Esophagus squamous epithelium (tissue), 4 donors: ENCODE measurements at regions not wholly inside any gene's neighbourhood (a gene's known extent, or its start where the extent isn't known, plus 50 kb on each side); places are given as distances from the start of the nearest gene placed in this dataset.
A peak's percentile ranks its signal among the peaks of the same experiment; 100 is the strongest.

Experiments used
- CTCF ChIP-seq, 6 experiments: fragments of 450-650 bp in 4 of 6; fragments of 200-600 bp in 2 of 6; sonication (generic) in 2 of 6; IDR thresholded peaks; one replicate each; pipeline ENCODE4 v1.5.1; 2016 to 2019; ENCODE audit warnings: antibody characterized with exemption in 6 of 6, mild to moderate bottlenecking in 4 of 6, moderate library complexity in 4 of 6
- POLR2A ChIP-seq, 4 donors: fragments of 450-650 bp; IDR thresholded peaks; one replicate each; pipeline ENCODE4 v1.6.1; 2017; ENCODE audit warnings: antibody characterized with exemption in 4 of 4, mild to moderate bottlenecking in 4 of 4, moderate library complexity in 3 of 4

- TF ChIP-seq CTCF (IDR thresholded peaks at IDR 0.05) (peak; percentile 29 to 77 (median 68)), POLR2A (IDR thresholded peaks at IDR 0.05) (no peak)
These were observed 260.3 kb upstream of the TPM1 start for GRCh38 chr15:62782071-62782841.
